SK-N-DZ (cell line): ENCODE measurements at regions not wholly inside any gene's neighbourhood (a gene's known extent, or its start where the extent isn't known, plus 50 kb on each side); places are given as distances from the start of the nearest gene placed in this dataset.
A peak's percentile ranks its signal among the peaks of the same experiment; 100 is the strongest.

Experiments
- DNase-seq: peaks from one replicate; pipeline ENCODE4 v3.0.0-alpha.2; 2015; ENCODE audit warnings: low spot score

- DNase-seq, result no peak
Observed at GRCh38 chrX:36436361-36436760, 516.8 kb downstream of the CFAP47 start.

- DNase-seq, result no peak
Observed at GRCh38 chrX:36443007-36443406, 523.5 kb downstream of the CFAP47 start.

GRCh38 chrX:36445566-36445965 is 526.0 kb downstream of the CFAP47 start:
- DNase-seq, result no peak

GRCh38 chrX:36462142-36462541 is 542.6 kb downstream of the CFAP47 start:
- DNase-seq, result no peak

GRCh38 chrX:36480441-36480990 is 527.6 kb upstream of the FAM47C start:
- no peak for DNase-seq

GRCh38 chrX:36501169-36501702 is 506.9 kb upstream of the FAM47C start:
- DNase-seq, result no peak

GRCh38 chrX:36504625-36505024 is 503.5 kb upstream of the FAM47C start:
- DNase-seq, result no peak

- DNase-seq, result no peak
Observed at GRCh38 chrX:36508042-36508441, 500.1 kb upstream of the FAM47C start.

- no peak for DNase-seq
Observed at GRCh38 chrX:36510736-36511135, 497.4 kb upstream of the FAM47C start.

GRCh38 chrX:36528661-36529060 is 479.5 kb upstream of the FAM47C start:
- no peak for DNase-seq

GRCh38 chrX:36534900-36535299 is 473.3 kb upstream of the FAM47C start:
- DNase-seq, result no peak

GRCh38 chrX:36543499-36543898 is 464.7 kb upstream of the FAM47C start:
- peak; percentile 6 for DNase-seq

- DNase-seq, result no peak
Observed at GRCh38 chrX:36562986-36563385, 445.2 kb upstream of the FAM47C start.

GRCh38 chrX:36568946-36569345 is 439.2 kb upstream of the FAM47C start:
- no peak for DNase-seq

GRCh38 chrX:36573720-36574119 is 434.4 kb upstream of the FAM47C start:
- DNase-seq, result peak; percentile 64

- DNase-seq, result no peak
Observed at GRCh38 chrX:36575670-36576069, 432.5 kb upstream of the FAM47C start.

GRCh38 chrX:36577006-36577405 is 431.2 kb upstream of the FAM47C start:
- DNase-seq, result no peak

GRCh38 chrX:36581030-36581429 is 427.1 kb upstream of the FAM47C start:
- no peak for DNase-seq

GRCh38 chrX:36583674-36584073 is 424.5 kb upstream of the FAM47C start:
- DNase-seq, result no peak

- no peak for DNase-seq
Observed at GRCh38 chrX:36609616-36610585, 398.3 kb upstream of the FAM47C start.

GRCh38 chrX:36626898-36627297 is 381.3 kb upstream of the FAM47C start:
- no peak for DNase-seq

GRCh38 chrX:36640232-36640631 is 367.9 kb upstream of the FAM47C start:
- no peak for DNase-seq

GRCh38 chrX:36642052-36642451 is 366.1 kb upstream of the FAM47C start:
- no peak for DNase-seq
